ENCODE measurements at regions not wholly inside any gene's neighbourhood (a gene's known extent, or its start where the extent isn't known, plus 50 kb on each side); places are given as distances from the start of the nearest gene placed in this dataset.

GRCh38 chr15:39202641-39203040, 378.2 kb upstream of the THBS1 start:
- DNase-seq (ENCODE audit: low read depth, low spot score) = no peak
- H3K27ac ChIP-seq (ENCODE audit: low read length) = no peak overlapping the region

GRCh38 chr15:39204031-39204430, 376.8 kb upstream of the THBS1 start:
- POLR2A ChIA-PET = no interaction called here
- CTCF ChIA-PET = no interaction called here
- no peak for TF ChIP-seq CTCF (IDR thresholded peaks at IDR 0.05)
- in situ Hi-C loops (cut with HindIII; ENCODE audit: low pct_unique_long_range_greater_than_20kb, low sequenced_read_pairs) (no loop called here), intact Hi-C loops (cut with micrococcal nuclease; ENCODE audit: unreplicated experiment) (no loop called here)
- Histone ChIP-seq H3K27me3 (ENCODE audit: control insufficient read depth, insufficient read depth, low read length) (no peaks in the 10 kb centered on the region), H3K36me3 (ENCODE audit: control insufficient read depth, insufficient read depth, low read length) (no peaks in the 10 kb centered on the region), H3K27ac (ENCODE audit: low read length) (no peak overlapping the region), H3K4me1 (ENCODE audit: control insufficient read depth, insufficient read depth, low read length) (no peaks in the 10 kb centered on the region), H3K9me3 (ENCODE audit: control insufficient read depth, insufficient read depth, low read depth, low read length) (no peaks in the 10 kb centered on the region; the same call in 1 of the 2 replicates), H3K4me3 (ENCODE audit: low read depth in 2 of 2, low read length in 2 of 2) (no peak overlapping the region)
- no peak for ATAC-seq
- BruUV-seq (replicated peaks) = no TSS peak
- no peak for DNase-seq (ENCODE audit: low read depth, low spot score)

More at GRCh38 chr15:39202641-39203040, 378.2 kb upstream of the THBS1 start:
- Histone ChIP-seq H3K27me3 (ENCODE audit: control insufficient read depth, insufficient read depth, low read length) (no peaks in the 10 kb centered on the region), H3K9me3 (ENCODE audit: control insufficient read depth, insufficient read depth, low read depth, low read length) (no peaks in the 10 kb centered on the region), H3K4me3 (ENCODE audit: low read depth in 2 of 2, low read length in 2 of 2) (no peak overlapping the region), H3K4me1 (ENCODE audit: control insufficient read depth, insufficient read depth, low read length) (no peaks in the 10 kb centered on the region), H3K36me3 (ENCODE audit: control insufficient read depth, insufficient read depth, low read length) (no peaks in the 10 kb centered on the region)
- no TSS peak for BruUV-seq (replicated peaks)
- CTCF ChIA-PET = no interaction called here
- no peak for ATAC-seq
- POLR2A ChIA-PET = no interaction called here
- in situ Hi-C loops (cut with HindIII; ENCODE audit: low pct_unique_long_range_greater_than_20kb, low sequenced_read_pairs) (no loop called here), intact Hi-C loops (cut with micrococcal nuclease; ENCODE audit: unreplicated experiment) (no loop called here)
- no peak for TF ChIP-seq SIN3A (IDR thresholded peaks at IDR 0.05; ENCODE audit: borderline replicate concordance, insufficient read depth, low read depth, low read length)
- TF ChIP-seq POLR2AphosphoS5 (IDR thresholded peaks at IDR 0.05; ENCODE audit: low read depth, low read length) = no peak
- TF ChIP-seq REST (IDR thresholded peaks at IDR 0.05; ENCODE audit: insufficient read depth in 1 of 2, low read depth in 2 of 2, low read length in 1 of 2) = no peak
- TF ChIP-seq CTCF (IDR thresholded peaks at IDR 0.05) = no peak
- TF ChIP-seq TCF7L2 (IDR thresholded peaks at IDR 0.05; ENCODE audit: low read depth, low read length) = no peak

- Histone ChIP-seq H3K4me1 (ENCODE audit: control insufficient read depth, insufficient read depth, low read length) (no peaks in the 10 kb centered on the region), H3K9me3 (ENCODE audit: control insufficient read depth, insufficient read depth, low read depth, low read length) (no peaks in the 10 kb centered on the region; the same call in 1 of the 2 replicates), H3K4me3 (ENCODE audit: low read depth in 2 of 2, low read length in 2 of 2) (no peak overlapping the region), H3K27me3 (ENCODE audit: control insufficient read depth, insufficient read depth, low read length) (no peaks in the 10 kb centered on the region), H3K36me3 (ENCODE audit: control insufficient read depth, insufficient read depth, low read length) (no peaks in the 10 kb centered on the region), H3K27ac (ENCODE audit: low read length) (no peak overlapping the region)
- TF ChIP-seq TCF7L2 (IDR thresholded peaks at IDR 0.05; ENCODE audit: low read depth, low read length) (no peak), SIN3A (IDR thresholded peaks at IDR 0.05; ENCODE audit: borderline replicate concordance, insufficient read depth, low read depth, low read length) (no peak), POLR2AphosphoS5 (IDR thresholded peaks at IDR 0.05; ENCODE audit: low read depth, low read length) (no peak), CTCF (IDR thresholded peaks at IDR 0.05) (no peak), REST (IDR thresholded peaks at IDR 0.05; ENCODE audit: insufficient read depth in 1 of 2, low read depth in 2 of 2, low read length in 1 of 2) (no peak)
- no TSS peak for BruUV-seq (replicated peaks)
- in situ Hi-C loops (cut with HindIII; ENCODE audit: low pct_unique_long_range_greater_than_20kb, low sequenced_read_pairs) = no loop called here
- ChIA-PET CTCF (no interaction called here), POLR2A (no interaction called here)
- no peak for DNase-seq (ENCODE audit: low read depth, low spot score)
- intact Hi-C loops (cut with micrococcal nuclease; ENCODE audit: unreplicated experiment) = no loop called here
- ATAC-seq = no peak
Measured at GRCh38 chr15:39205081-39205480, 375.8 kb upstream of the THBS1 start.

Measured in Panc1 (cell line).